Activated naive CD4-positive, alpha-beta T cell treated with anti-CD3 and anti-CD28 coated beads, Interleukin-2, amount 50 U/mL, for 72 hours (primary cell): ENCODE measurements at regions not wholly inside any gene's neighbourhood (a gene's known extent, or its start where the extent isn't known, plus 50 kb on each side); places are given as distances from the start of the nearest gene placed in this dataset.

ENCODE experiments used
- ATAC-seq, 2 donors: fragments of 150-1000 bp; cut with Tn5 transposase; 2 replicates each; pipeline ENCODE4 v1.10.0; 2021; ENCODE audit warnings: mild to moderate bottlenecking in 2 of 2, moderate library complexity in 2 of 2
- DNase-seq, 2 donors: peaks; one replicate each; pipeline ENCODE4 v3.0.0; 2021 to 2022; ENCODE audit warnings: low spot score in 2 of 2
- H3K27ac Mint-ChIP-seq, 2 donors: one replicate each; pipeline ENCODE4 v1.8.0; 2022; ENCODE audit warnings: mild to moderate bottlenecking in 2 of 2, mixed read lengths in 2 of 2
- H3K36me3 Mint-ChIP-seq, 2 donors: one replicate each; pipeline ENCODE4 v1.8.0; 2022; ENCODE audit warnings: mixed read lengths in 2 of 2
- H3K9me3 Mint-ChIP-seq, 2 donors: one replicate each; pipeline ENCODE4 v1.8.0; 2022; ENCODE audit warnings: mixed read lengths in 2 of 2

DNA sequence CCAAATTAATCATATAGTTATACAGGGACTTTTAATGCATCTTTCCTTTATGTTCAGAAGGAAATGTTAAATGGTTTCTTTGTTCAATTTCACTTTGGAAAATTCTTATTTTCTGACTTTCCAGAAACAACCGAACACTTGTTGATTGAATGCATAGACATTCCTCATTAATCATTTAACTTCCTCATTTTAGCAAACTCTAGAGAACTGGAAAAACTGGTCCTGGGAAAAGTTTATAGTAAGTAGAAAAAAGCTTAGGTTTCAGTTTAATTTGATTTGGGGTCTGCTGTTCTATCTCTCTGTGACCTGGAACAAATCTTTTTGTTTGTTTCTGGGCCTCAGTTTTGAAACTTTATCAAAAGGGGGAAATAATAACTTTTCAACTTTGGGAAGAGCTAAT, 320.4 kb downstream of the CMPK2 start:
- DNase-seq: no peak
- no peaks in the 10 kb centered on the region for H3K36me3 Mint-ChIP-seq
- peaks cover 0 to 7% of the 10 kb centered on the region in 2 donors for H3K9me3 Mint-ChIP-seq
- no peak overlapping the region for H3K27ac Mint-ChIP-seq
- ATAC-seq: no peak

- ATAC-seq (no peak), DNase-seq (no peak)
- Mint-ChIP-seq H3K36me3 (no peaks in the 10 kb centered on the region), H3K9me3 (peaks cover 0 to 9% of the 10 kb centered on the region in 2 donors), H3K27ac (no peak overlapping the region)
Measured at GRCh38 chr2:6545795-6546194, 319.9 kb downstream of the CMPK2 start.

- DNase-seq: no peak
- no peak for ATAC-seq
- Mint-ChIP-seq H3K36me3 (no peaks in the 10 kb centered on the region), H3K27ac (no peak overlapping the region), H3K9me3 (peaks cover 0 to 7% of the 10 kb centered on the region in 2 donors)
Measured at GRCh38 chr2:6554466-6554865, 311.2 kb downstream of the CMPK2 start.

DNA sequence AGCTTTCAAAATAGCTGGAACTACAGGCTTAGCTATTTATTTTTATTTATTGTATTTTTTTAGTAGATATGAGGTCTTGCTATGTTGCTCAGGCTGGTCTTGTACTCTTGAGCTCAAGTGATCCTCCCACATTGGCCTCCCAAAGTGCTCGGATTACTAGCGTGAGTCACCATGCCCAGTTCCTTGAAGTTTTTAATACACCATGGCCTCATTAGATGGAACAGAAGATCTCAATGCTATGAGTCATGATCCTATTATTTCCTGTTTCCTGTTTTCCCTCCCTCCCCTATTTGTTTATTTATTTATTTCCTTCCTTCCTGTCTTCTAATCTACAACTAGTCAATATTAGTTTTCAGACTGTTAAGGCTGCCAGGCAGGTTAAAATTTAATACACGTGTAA, 309.0 kb downstream of the CMPK2 start:
- Mint-ChIP-seq H3K27ac (no peak overlapping the region), H3K9me3 (no peaks in the 10 kb centered on the region), H3K36me3 (no peaks in the 10 kb centered on the region)
- ATAC-seq (no peak), DNase-seq (no peak)

GRCh38 chr2:6557737-6558136, 308.0 kb downstream of the CMPK2 start:
- no peaks in the 10 kb centered on the region for H3K9me3 Mint-ChIP-seq
- no peak for ATAC-seq

DNA sequence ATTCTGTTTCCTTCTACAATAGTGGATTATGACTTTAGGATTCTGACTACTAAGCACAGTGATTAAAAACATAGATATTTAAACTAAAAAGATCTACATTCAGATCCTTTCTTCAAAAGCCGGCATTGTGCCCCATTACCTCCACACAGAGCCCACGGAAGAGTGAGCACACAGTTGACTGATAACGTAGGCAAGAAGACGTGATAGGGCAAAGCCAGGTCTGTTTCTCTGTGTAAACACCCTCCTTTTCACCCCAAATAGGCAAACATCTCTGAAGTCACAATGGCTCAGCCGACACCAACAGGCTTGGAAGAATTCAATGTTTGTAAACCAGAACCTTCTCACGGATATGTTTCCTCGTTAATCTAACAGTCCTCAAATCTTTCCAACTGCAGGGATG, 302.9 kb downstream of the CMPK2 start:
- Mint-ChIP-seq H3K27ac (no peak overlapping the region), H3K9me3 (no peaks in the 10 kb centered on the region), H3K36me3 (no peaks in the 10 kb centered on the region)
- ATAC-seq (no peak), DNase-seq (no peak)

More at GRCh38 chr2:6557737-6558136, 308.0 kb downstream of the CMPK2 start:
- Mint-ChIP-seq H3K27ac (no peak overlapping the region), H3K36me3 (no peaks in the 10 kb centered on the region)
- no peak for DNase-seq

DNA sequence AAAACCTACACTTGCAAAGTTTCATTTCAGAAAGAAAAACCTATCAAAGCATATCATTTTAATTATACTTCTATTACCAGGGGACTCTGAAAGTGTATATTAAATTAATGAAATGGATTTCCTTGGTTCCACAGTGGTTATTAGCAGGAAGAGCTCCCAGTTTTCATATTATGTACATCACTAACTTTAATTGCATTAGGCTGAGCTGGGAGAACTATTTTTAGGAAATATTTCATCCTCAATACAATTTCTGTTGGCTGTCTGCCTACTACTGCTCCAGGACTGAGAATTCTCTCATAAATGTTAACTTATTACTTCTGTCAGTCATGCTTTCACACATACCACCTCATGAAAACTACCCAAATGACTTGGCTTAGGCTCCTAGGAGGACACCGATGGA, 301.4 kb downstream of the CMPK2 start:
- Mint-ChIP-seq H3K9me3 (no peaks in the 10 kb centered on the region), H3K27ac (no peak overlapping the region), H3K36me3 (no peaks in the 10 kb centered on the region)
- ATAC-seq (no peak), DNase-seq (no peak)

DNA sequence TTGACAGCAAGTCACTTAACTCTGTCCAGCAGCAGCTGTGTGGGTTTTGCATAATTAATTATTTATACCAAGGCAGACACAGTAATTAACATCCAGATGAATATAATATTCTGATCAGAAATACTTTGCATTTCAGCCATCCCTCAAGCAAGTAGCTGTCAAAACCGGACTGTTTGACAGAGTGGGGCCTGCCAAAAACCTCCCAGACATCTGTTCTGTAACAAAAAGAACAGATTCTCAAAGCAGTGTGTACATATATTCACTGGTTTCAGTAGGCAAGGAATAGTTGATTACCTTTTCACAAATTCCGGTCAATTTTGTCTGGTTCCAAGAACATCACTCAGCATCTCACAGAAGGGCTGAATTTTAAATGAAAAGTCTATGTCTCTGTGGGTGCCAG, 291.6 kb downstream of the CMPK2 start:
- DNase-seq (no peak), ATAC-seq (no peak)
- Mint-ChIP-seq H3K9me3 (no peaks in the 10 kb centered on the region), H3K36me3 (no peaks in the 10 kb centered on the region), H3K27ac (no peak overlapping the region)

GRCh38 chr2:6576302-6576701, 289.4 kb downstream of the CMPK2 start:
- no peaks in the 10 kb centered on the region for H3K9me3 Mint-ChIP-seq
- no peak for ATAC-seq
- H3K36me3 Mint-ChIP-seq: no peaks in the 10 kb centered on the region
- H3K27ac Mint-ChIP-seq: no peak overlapping the region
- DNase-seq: no peak

DNA sequence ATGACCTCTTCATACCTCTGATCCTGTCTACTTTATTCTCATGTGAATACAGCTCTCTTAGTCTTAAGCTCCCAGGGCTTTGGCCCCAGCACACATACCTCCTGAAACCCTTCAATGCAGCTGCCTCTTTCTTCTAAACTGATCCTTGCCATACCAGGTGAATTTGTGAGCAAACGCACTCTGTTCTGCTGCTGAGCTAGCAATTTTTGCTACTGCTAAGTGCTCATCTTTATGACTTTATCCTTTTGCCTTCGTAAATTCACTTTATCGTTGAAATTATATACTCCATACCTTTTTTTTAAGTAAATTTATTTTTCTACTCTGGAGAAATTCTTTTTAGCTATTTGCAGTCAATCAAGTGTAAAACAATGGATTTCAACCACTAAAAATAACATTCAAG, 287.7 kb downstream of the CMPK2 start:
- no peak for DNase-seq

DNA sequence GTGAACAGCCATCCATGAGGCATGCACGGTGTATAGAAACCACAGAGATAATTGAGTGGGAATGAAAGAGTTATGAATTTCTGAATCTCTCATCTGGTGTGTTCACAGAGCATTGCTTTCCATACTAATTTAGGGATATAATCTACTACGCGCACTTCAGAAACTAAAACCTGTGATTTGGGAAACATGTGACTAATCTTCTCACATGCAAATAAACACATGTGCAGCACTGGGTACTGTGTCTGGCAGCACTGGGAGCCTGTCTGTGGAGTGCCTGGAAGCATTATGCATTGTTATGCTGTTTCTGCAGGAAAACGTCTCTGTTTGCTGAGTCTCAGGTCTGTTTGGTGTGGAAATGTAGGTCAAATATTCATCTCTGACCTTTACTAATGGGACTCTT, 287.3 kb downstream of the CMPK2 start:
- ATAC-seq (no peak), DNase-seq (no peak)
- Mint-ChIP-seq H3K9me3 (no peaks in the 10 kb centered on the region), H3K27ac (no peak overlapping the region), H3K36me3 (no peaks in the 10 kb centered on the region)

More for the DNA sequence above, 287.7 kb downstream of the CMPK2 start:
- ATAC-seq: no peak
- H3K36me3 Mint-ChIP-seq: no peaks in the 10 kb centered on the region
- no peaks in the 10 kb centered on the region for H3K9me3 Mint-ChIP-seq
- H3K27ac Mint-ChIP-seq: no peak overlapping the region

DNA sequence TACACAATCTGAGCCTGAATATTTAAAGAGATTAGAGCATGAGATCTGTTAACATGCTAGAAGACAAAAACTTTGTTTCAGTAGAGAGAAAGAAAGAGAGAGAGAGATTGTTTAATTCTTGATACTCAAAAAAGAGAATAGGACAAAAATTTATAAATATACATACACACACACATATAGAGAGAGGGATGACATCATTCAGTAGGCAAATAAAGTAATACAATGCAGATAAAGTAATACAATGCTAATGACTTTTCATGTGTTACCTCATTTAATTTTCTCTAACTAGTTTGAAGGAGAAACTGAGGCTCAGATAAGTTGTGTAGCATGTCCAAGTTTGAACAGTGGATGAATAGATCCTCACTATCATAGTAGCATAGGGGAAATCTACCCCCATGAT, 286.4 kb downstream of the CMPK2 start:
- ATAC-seq: no peak

DNA sequence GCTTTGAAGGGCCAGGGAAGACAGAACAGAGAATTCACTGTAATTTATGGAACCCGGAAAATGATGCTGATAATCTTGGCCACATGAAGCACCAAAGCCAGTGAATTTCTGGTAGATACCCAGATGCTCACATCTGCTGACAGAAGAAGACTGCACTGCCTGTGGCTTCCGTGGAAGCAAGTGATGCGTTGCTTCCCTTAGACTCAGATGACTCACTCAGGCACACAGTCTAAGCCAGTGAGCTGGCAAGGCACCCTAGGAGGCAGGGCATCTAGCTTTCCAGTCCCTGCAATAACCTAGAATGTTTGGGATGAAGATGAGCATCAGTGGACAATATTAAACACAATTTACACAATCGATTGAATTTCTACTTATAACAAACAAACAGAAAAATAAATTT, 284.7 kb downstream of the CMPK2 start:
- ATAC-seq: no peak
- no peaks in the 10 kb centered on the region for H3K36me3 Mint-ChIP-seq
- no peaks in the 10 kb centered on the region for H3K9me3 Mint-ChIP-seq
- no peak for DNase-seq
- no peak overlapping the region for H3K27ac Mint-ChIP-seq

More for the DNA sequence above, 286.4 kb downstream of the CMPK2 start:
- no peaks in the 10 kb centered on the region for H3K36me3 Mint-ChIP-seq
- H3K27ac Mint-ChIP-seq: no peak overlapping the region
- DNase-seq: no peak
- no peaks in the 10 kb centered on the region for H3K9me3 Mint-ChIP-seq

- no peak overlapping the region for H3K27ac Mint-ChIP-seq
- no peaks in the 10 kb centered on the region for H3K9me3 Mint-ChIP-seq
- no peak for ATAC-seq
- H3K36me3 Mint-ChIP-seq: no peaks in the 10 kb centered on the region
- DNase-seq: no peak
Measured at GRCh38 chr2:6589150-6589549, 276.6 kb downstream of the CMPK2 start.

DNA sequence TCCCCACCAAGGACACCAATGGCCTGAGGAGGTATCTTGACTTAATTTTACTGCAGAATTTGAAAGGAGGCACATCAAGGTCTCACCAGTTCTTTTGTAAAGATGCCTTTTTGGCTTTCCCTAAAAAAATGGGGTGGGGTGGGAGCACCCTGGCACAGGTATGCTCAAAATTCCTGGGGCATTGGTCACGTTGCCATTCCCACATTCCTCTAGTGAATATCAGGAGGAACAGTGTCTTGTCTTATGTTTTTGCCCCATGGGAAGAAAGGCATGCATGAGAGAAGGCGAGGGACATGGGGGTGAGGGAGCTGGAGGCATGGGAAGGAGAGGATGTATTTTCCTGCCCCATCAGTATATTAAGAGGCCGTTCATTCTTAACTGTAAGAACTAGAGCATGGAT, 275.3 kb downstream of the CMPK2 start:
- H3K9me3 Mint-ChIP-seq: no peaks in the 10 kb centered on the region
- DNase-seq (no peak), ATAC-seq (no peak)
- H3K36me3 Mint-ChIP-seq: no peaks in the 10 kb centered on the region
- H3K27ac Mint-ChIP-seq: no peak overlapping the region

DNA sequence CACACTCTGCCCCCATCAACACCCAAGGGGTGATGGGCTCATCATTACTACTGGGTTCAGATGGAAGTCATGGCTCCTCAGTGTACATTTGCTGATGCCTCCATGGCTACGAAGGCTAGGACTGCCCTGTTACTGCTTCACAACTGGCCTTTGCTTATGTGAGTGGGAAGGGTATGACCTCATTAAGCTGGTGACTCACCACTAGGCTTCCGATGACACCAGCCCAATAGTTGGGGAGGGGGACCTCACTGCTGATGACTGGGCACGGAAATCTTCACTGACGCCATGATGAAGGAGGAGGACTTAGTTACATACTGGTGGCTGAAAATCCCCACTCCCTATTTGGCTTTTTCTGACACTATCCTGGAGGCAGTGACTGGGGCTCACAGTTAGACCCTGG, 263.2 kb downstream of the CMPK2 start:
- peaks cover 0 to under 1% of the 10 kb centered on the region in 2 donors for H3K9me3 Mint-ChIP-seq

GRCh38 chr2:6605836-6606505, 259.7 kb downstream of the CMPK2 start:
- ATAC-seq (no peak), DNase-seq (no peak)
- Mint-ChIP-seq H3K9me3 (peaks cover 0 to 6% of the 10 kb centered on the region in 2 donors), H3K27ac (no peak overlapping the region), H3K36me3 (no peaks in the 10 kb centered on the region)

More for the DNA sequence above, 263.2 kb downstream of the CMPK2 start:
- DNase-seq: no peak
- no peaks in the 10 kb centered on the region for H3K36me3 Mint-ChIP-seq
- H3K27ac Mint-ChIP-seq: no peak overlapping the region
- no peak for ATAC-seq

GRCh38 chr2:6617794-6618193, 247.9 kb downstream of the CMPK2 start:
- Mint-ChIP-seq H3K27ac (no peak overlapping the region), H3K9me3 (peaks cover 6 to 19% of the 10 kb centered on the region in 2 donors), H3K36me3 (peaks cover 0 to 16% of the 10 kb centered on the region in 2 donors)
- no peak for ATAC-seq
- DNase-seq: no peak
